Mesendoderm (in vitro differentiated cells): ENCODE measurements at regions not wholly inside any gene's neighbourhood (a gene's known extent, or its start where the extent isn't known, plus 50 kb on each side); places are given as distances from the start of the nearest gene placed in this dataset.
A peak's percentile ranks its signal among the peaks of the same experiment; 100 is the strongest.

ENCODE experiments used
- DNase-seq: peaks from one replicate; pipeline ENCODE4 v3.0.0; 2013
- H2AK5ac ChIP-seq: 2 replicates; pipeline ENCODE4 v1.6.1; 2013; ENCODE audit warnings: low read length, inconsistent platforms
- H2BK120ac ChIP-seq: 2 replicates; pipeline ENCODE4 v1.6.1; 2013; ENCODE audit warnings: low read depth, mild to moderate bottlenecking, low read length, moderate library complexity, mixed read lengths
- H2BK15ac ChIP-seq: replicated peaks from 2 replicates; pipeline ENCODE4 v1.6.1; 2013; ENCODE audit warnings: low read depth, mild to moderate bottlenecking, moderate library complexity
- H2BK5ac ChIP-seq: 2 replicates; pipeline ENCODE4 v1.6.1; 2013; ENCODE audit warnings: low read length, inconsistent platforms
- H3K18ac ChIP-seq: 2 replicates; pipeline ENCODE4 v1.6.1; 2013; ENCODE audit warnings: mild to moderate bottlenecking, low read length, mixed read lengths
- H3K23ac ChIP-seq: one replicate; pipeline ENCODE4 v1.6.1; 2013; ENCODE audit warnings: low read length
- H3K27ac ChIP-seq: 2 replicates; pipeline ENCODE4 v1.5.1; 2013; ENCODE audit warnings: low read depth, mild to moderate bottlenecking, inconsistent platforms, low read length, moderate library complexity
- H3K27me3 ChIP-seq: 2 replicates; pipeline ENCODE4 v1.6.1; 2013; ENCODE audit warnings: low read length, control low read depth, mild to moderate bottlenecking, inconsistent platforms; ENCODE audit not compliant: insufficient read depth, poor library complexity
- H3K36me3 ChIP-seq: 2 replicates; pipeline ENCODE4 v1.6.1; 2013; ENCODE audit warnings: low read length, inconsistent platforms; ENCODE audit not compliant: control insufficient read depth, insufficient read depth
- H3K4ac ChIP-seq: one replicate; pipeline ENCODE4 v1.6.1; 2013; ENCODE audit warnings: low read depth, mild to moderate bottlenecking, low read length, moderate library complexity
- H3K4me1 ChIP-seq: 2 replicates; pipeline ENCODE4 v1.6.1; 2013; ENCODE audit warnings: low read depth, low read length, inconsistent platforms; ENCODE audit not compliant: control insufficient read depth
- H3K4me2 ChIP-seq: 2 replicates; pipeline ENCODE4 v1.6.1; 2013; ENCODE audit warnings: low read length
- H3K4me3 ChIP-seq: 2 replicates; pipeline ENCODE4 v1.5.1; 2013; ENCODE audit warnings: mild to moderate bottlenecking, low read length
- H3K56ac ChIP-seq: one replicate; pipeline ENCODE4 v1.6.1; 2013; ENCODE audit warnings: low read length
- H3K79me1 ChIP-seq: 2 replicates; pipeline ENCODE4 v1.6.1; 2013; ENCODE audit warnings: low read length, inconsistent platforms
- H3K79me2 ChIP-seq: 2 replicates; pipeline ENCODE4 v1.6.1; 2013; ENCODE audit warnings: mild to moderate bottlenecking, low read length; ENCODE audit not compliant: control insufficient read depth, insufficient read depth
- H3K9ac ChIP-seq: 2 replicates; pipeline ENCODE4 v1.6.1; 2013; ENCODE audit warnings: low read length, inconsistent platforms
- H4K5ac ChIP-seq: one replicate; pipeline ENCODE4 v1.6.1; 2013; ENCODE audit warnings: low read length
- H4K8ac ChIP-seq: one replicate; pipeline ENCODE4 v1.6.1; 2013; ENCODE audit warnings: low read depth, mild to moderate bottlenecking, control low read depth, low read length, moderate library complexity
- WGBS: extraction: QIAGEN DNeasy Blood & Tissue Kit; methylation state at CpG from one replicate; pipeline ENCODE4 v1.1.7; 2013; ENCODE audit warnings: low lambda C conversion rate, missing lambda C conversion rate; ENCODE audit not compliant: insufficient coverage; ENCODE audit errors: extremely low coverage; 5-methylcytosine and 5-hydroxymethylcytosine counted together

DNA sequence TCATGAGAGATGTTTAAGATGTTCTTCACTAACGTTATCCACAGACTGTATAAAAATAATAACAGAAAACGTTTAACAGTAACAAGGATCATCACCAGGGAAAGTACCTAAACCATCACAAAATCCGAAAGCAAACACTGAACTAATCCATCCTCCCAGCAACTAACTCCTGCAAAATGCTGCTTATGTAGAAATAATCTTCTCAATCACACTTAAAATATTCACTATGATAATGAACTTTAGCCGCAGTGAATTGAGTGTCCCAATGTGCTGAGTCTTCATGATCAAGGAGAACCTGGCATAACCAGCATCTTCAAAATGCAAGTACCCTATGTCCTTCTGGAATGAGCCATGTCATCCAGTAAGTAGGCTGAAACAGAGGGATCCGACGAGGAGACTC, 166.1 kb downstream of the LTN1 start:
- no peaks in the 10 kb centered on the region for H3K79me1 ChIP-seq
- DNase-seq, result no peak
- H3K9ac ChIP-seq, result no peak overlapping the region
- no peak overlapping the region for H3K4me2 ChIP-seq
- WGBS, result no CpG with 5 or more reads among the region's 6 CpGs
- H3K27ac ChIP-seq, result no peak overlapping the region
- no peak overlapping the region for H3K56ac ChIP-seq
- no peak overlapping the region for H2BK120ac ChIP-seq
- no peaks in the 10 kb centered on the region for H3K27me3 ChIP-seq
- no peak overlapping the region for H3K4ac ChIP-seq
- no peaks in the 10 kb centered on the region for H3K4me1 ChIP-seq
- no peak overlapping the region for H3K23ac ChIP-seq
- no peak overlapping the region for H3K18ac ChIP-seq
- no peaks in the 10 kb centered on the region for H3K79me2 ChIP-seq
- H2BK15ac ChIP-seq, result no peak overlapping the region
- no peak overlapping the region for H2BK5ac ChIP-seq
- no peaks in the 10 kb centered on the region for H3K36me3 ChIP-seq
- no peak overlapping the region for H2AK5ac ChIP-seq
- H3K4me3 ChIP-seq, result no peak overlapping the region
- no peak overlapping the region for H4K5ac ChIP-seq
- no peak overlapping the region for H4K8ac ChIP-seq

DNA sequence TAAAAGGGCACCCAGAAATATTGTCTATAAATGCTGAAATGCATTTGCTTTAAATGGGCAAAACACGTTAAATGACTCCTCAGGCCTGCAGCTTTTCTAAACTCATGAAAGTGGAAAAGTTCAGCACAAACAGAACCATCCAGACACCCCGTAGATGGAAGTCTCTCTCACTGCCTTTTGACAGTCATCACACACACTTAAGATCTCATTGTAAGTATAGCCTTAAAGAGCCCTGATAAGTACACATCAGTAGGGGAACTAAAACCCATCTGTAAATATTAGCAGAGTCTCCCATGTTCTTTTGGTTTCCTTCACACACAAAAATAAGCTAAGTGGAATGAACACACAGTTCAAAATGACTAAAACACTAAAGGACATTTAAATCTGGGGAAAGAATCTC, 166.7 kb downstream of the LTN1 start:
- H3K4me3 ChIP-seq, result no peak overlapping the region

DNA sequence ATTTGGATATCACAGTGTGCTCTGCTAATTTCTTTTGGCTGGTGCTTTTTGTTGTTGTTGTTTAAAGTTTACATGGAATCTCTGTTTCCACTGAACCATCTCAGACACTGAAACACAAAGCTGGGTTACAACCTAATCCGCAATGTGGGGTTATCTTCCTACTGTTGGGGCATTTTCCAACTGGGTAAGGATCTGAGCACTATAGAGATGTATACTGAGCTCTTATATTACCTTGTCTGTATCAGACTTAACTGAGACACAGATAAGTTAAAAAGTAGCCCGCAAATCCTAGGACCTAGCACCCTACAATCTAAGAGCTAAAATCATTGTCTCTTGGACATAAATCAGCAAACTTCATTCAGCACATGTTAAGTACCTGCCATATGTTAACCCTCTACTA, 169.2 kb downstream of the LTN1 start:
- Histone ChIP-seq H3K27ac (no peak overlapping the region), H3K27me3 (no peaks in the 10 kb centered on the region), H3K79me1 (no peaks in the 10 kb centered on the region), H4K8ac (no peak overlapping the region), H2BK15ac (no peak overlapping the region), H3K56ac (no peak overlapping the region), H3K4me1 (no peaks in the 10 kb centered on the region), H3K4me2 (no peak overlapping the region), H3K79me2 (no peaks in the 10 kb centered on the region), H3K23ac (no peak overlapping the region), H3K18ac (no peak overlapping the region), H2AK5ac (no peak overlapping the region), H2BK5ac (no peak overlapping the region), H3K36me3 (no peaks in the 10 kb centered on the region), H3K9ac (no peak overlapping the region), H3K4me3 (no peak overlapping the region), H2BK120ac (no peak overlapping the region), H4K5ac (no peak overlapping the region), H3K4ac (no peak overlapping the region)
- WGBS, result no CpG with 5 or more reads among the region's 2 CpGs
- no peak for DNase-seq

More for the DNA sequence above, 166.7 kb downstream of the LTN1 start:
- no CpG with 5 or more reads among the region's 2 CpGs for WGBS
- Histone ChIP-seq H3K18ac (no peak overlapping the region), H2BK5ac (no peak overlapping the region), H3K79me1 (no peaks in the 10 kb centered on the region), H2BK120ac (no peak overlapping the region), H3K56ac (no peak overlapping the region), H3K27me3 (no peaks in the 10 kb centered on the region), H3K4ac (no peak overlapping the region), H3K9ac (no peak overlapping the region), H3K79me2 (no peaks in the 10 kb centered on the region), H4K5ac (no peak overlapping the region), H3K36me3 (no peaks in the 10 kb centered on the region), H3K4me1 (no peaks in the 10 kb centered on the region), H2AK5ac (no peak overlapping the region), H3K23ac (no peak overlapping the region), H3K4me2 (no peak overlapping the region), H2BK15ac (no peak overlapping the region), H4K8ac (no peak overlapping the region), H3K27ac (no peak overlapping the region)
- no peak for DNase-seq

DNA sequence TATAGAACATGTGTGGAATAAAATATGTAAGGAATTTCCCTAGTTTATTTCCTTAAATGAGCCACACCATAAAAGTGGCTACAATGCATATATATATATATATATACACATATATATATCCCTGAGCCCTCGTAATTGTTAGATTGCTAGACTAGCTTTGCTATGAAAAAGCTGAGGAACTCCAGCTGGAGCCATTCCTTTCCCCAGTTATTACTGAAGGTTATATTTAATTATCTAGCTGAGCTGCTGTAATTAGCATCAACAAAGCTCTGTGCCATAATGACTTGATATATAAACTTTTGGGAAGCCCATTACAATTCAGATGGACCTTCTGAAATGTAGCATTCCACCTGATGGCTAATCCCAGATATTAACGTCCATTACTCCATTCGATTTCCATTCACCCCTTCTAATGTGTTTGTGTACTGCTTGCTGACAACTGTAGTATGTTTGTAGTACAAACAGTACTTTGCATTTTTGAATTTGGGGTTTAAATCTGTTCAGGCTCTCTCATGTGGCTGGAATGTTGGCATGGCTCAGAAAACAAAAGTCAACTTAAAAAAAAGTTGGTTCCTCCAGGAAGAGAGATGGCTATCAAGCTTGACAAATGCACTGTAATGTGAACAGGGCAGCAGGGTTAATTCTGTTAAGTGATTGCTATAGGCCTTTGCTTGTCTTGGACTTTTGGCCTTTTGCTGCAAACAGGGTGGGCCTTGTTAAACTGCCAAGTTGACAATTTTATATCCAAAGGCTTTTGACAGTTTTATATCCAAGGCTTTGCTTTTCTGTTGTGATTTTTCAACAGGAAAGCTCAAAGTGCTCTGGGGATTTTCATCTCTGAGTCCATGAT, 170.0 kb downstream of the LTN1 start:
- Histone ChIP-seq H3K79me2 (no peaks in the 10 kb centered on the region), H3K27me3 (no peaks in the 10 kb centered on the region), H3K4me2 (no peak overlapping the region), H2AK5ac (no peak overlapping the region), H4K5ac (no peak overlapping the region), H3K27ac (no peak overlapping the region), H2BK120ac (no peak overlapping the region), H3K9ac (no peak overlapping the region), H3K18ac (no peak overlapping the region), H3K4me3 (no peak overlapping the region), H3K36me3 (no peaks in the 10 kb centered on the region), H3K23ac (no peak overlapping the region), H3K4me1 (no peaks in the 10 kb centered on the region), H4K8ac (no peak overlapping the region), H3K79me1 (no peaks in the 10 kb centered on the region), H2BK5ac (no peak overlapping the region), H3K56ac (no peak overlapping the region), H2BK15ac (no peak overlapping the region), H3K4ac (no peak overlapping the region)
- DNase-seq, result peak; percentile 33
- no CpG with 5 or more reads among the region's 3 CpGs for WGBS

DNA sequence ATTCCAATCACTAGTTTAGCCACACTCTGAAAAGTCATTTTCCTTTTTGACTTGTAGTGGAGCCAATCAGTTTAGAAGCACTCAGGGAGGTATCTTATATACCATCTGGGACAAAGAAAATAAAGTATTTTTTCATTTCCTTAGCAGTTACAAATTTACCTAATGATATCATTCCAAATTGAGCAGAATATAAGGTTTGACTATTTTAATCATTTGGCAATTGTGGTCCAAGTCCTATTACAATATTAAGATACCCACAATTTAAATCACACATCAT, 170.6 kb downstream of the LTN1 start:
- Histone ChIP-seq H3K27ac (no peak overlapping the region), H2BK5ac (no peak overlapping the region), H3K36me3 (no peaks in the 10 kb centered on the region), H2BK15ac (no peak overlapping the region), H3K4me3 (no peak overlapping the region), H2AK5ac (no peak overlapping the region), H4K8ac (no peak overlapping the region), H3K18ac (no peak overlapping the region), H3K4ac (no peak overlapping the region), H3K4me1 (no peaks in the 10 kb centered on the region), H3K23ac (no peak overlapping the region), H2BK120ac (no peak overlapping the region), H3K4me2 (no peak overlapping the region), H3K79me1 (no peaks in the 10 kb centered on the region), H3K27me3 (no peaks in the 10 kb centered on the region), H3K56ac (no peak overlapping the region), H3K9ac (no peak overlapping the region), H4K5ac (no peak overlapping the region), H3K79me2 (no peaks in the 10 kb centered on the region)
- DNase-seq, result no peak
